ENCODE measurements at regions not wholly inside any gene's neighbourhood (a gene's known extent, or its start where the extent isn't known, plus 50 kb on each side); places are given as distances from the start of the nearest gene placed in this dataset.

- TF ChIP-seq EZH2 (IDR thresholded peaks at IDR 0.05; ENCODE audit: borderline replicate concordance, insufficient read depth, low read length, poor library complexity, severe bottlenecking) (no peak), RAD21 (conservative IDR thresholded peaks at IDR 0.05) (no peak), EP300 (conservative IDR thresholded peaks at IDR 0.05; ENCODE audit: poor library complexity, severe bottlenecking) (no peak), SMC3 (conservative IDR thresholded peaks at IDR 0.05; ENCODE audit: poor library complexity) (no peak), POLR2AphosphoS5 (IDR thresholded peaks at IDR 0.05) (no peak)
- TF ChIP-seq, protein P1, sequence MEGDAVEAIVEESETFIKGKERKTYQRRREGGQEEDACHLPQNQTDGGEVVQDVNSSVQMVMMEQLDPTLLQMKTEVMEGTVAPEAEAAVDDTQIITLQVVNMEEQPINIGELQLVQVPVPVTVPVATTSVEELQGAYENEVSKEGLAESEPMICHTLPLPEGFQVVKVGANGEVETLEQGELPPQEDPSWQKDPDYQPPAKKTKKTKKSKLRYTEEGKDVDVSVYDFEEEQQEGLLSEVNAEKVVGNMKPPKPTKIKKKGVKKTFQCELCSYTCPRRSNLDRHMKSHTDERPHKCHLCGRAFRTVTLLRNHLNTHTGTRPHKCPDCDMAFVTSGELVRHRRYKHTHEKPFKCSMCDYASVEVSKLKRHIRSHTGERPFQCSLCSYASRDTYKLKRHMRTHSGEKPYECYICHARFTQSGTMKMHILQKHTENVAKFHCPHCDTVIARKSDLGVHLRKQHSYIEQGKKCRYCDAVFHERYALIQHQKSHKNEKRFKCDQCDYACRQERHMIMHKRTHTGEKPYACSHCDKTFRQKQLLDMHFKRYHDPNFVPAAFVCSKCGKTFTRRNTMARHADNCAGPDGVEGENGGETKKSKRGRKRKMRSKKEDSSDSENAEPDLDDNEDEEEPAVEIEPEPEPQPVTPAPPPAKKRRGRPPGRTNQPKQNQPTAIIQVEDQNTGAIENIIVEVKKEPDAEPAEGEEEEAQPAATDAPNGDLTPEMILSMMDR (IDR thresholded peaks at IDR 0.05; ENCODE audit: poor library complexity, severe bottlenecking) = no peak
Observed at GRCh38 chr11:119810478-119811232, 81.7 kb upstream of the NECTIN1 start.
